Mesendoderm (in vitro differentiated cells): ENCODE measurements at regions not wholly inside any gene's neighbourhood (a gene's known extent, or its start where the extent isn't known, plus 50 kb on each side); places are given as distances from the start of the nearest gene placed in this dataset.
A peak's percentile ranks its signal among the peaks of the same experiment; 100 is the strongest.

Source experiments
- DNase-seq: peaks from one replicate; pipeline ENCODE4 v3.0.0; 2013
- H2AK5ac ChIP-seq: 2 replicates; pipeline ENCODE4 v1.6.1; 2013; ENCODE audit warnings: low read length, inconsistent platforms
- H2BK120ac ChIP-seq: 2 replicates; pipeline ENCODE4 v1.6.1; 2013; ENCODE audit warnings: low read depth, mild to moderate bottlenecking, low read length, moderate library complexity, mixed read lengths
- H2BK15ac ChIP-seq: replicated peaks from 2 replicates; pipeline ENCODE4 v1.6.1; 2013; ENCODE audit warnings: low read depth, mild to moderate bottlenecking, moderate library complexity
- H2BK5ac ChIP-seq: 2 replicates; pipeline ENCODE4 v1.6.1; 2013; ENCODE audit warnings: low read length, inconsistent platforms
- H3K18ac ChIP-seq: 2 replicates; pipeline ENCODE4 v1.6.1; 2013; ENCODE audit warnings: mild to moderate bottlenecking, low read length, mixed read lengths
- H3K23ac ChIP-seq: one replicate; pipeline ENCODE4 v1.6.1; 2013; ENCODE audit warnings: low read length
- H3K27ac ChIP-seq: 2 replicates; pipeline ENCODE4 v1.5.1; 2013; ENCODE audit warnings: low read depth, mild to moderate bottlenecking, inconsistent platforms, low read length, moderate library complexity
- H3K27me3 ChIP-seq: 2 replicates; pipeline ENCODE4 v1.6.1; 2013; ENCODE audit warnings: low read length, control low read depth, mild to moderate bottlenecking, inconsistent platforms; ENCODE audit not compliant: insufficient read depth, poor library complexity
- H3K36me3 ChIP-seq: 2 replicates; pipeline ENCODE4 v1.6.1; 2013; ENCODE audit warnings: low read length, inconsistent platforms; ENCODE audit not compliant: control insufficient read depth, insufficient read depth
- H3K4ac ChIP-seq: one replicate; pipeline ENCODE4 v1.6.1; 2013; ENCODE audit warnings: low read depth, mild to moderate bottlenecking, low read length, moderate library complexity
- H3K4me1 ChIP-seq: 2 replicates; pipeline ENCODE4 v1.6.1; 2013; ENCODE audit warnings: low read depth, low read length, inconsistent platforms; ENCODE audit not compliant: control insufficient read depth
- H3K4me2 ChIP-seq: 2 replicates; pipeline ENCODE4 v1.6.1; 2013; ENCODE audit warnings: low read length
- H3K4me3 ChIP-seq: 2 replicates; pipeline ENCODE4 v1.5.1; 2013; ENCODE audit warnings: mild to moderate bottlenecking, low read length
- H3K56ac ChIP-seq: one replicate; pipeline ENCODE4 v1.6.1; 2013; ENCODE audit warnings: low read length
- H3K79me1 ChIP-seq: 2 replicates; pipeline ENCODE4 v1.6.1; 2013; ENCODE audit warnings: low read length, inconsistent platforms
- H3K79me2 ChIP-seq: 2 replicates; pipeline ENCODE4 v1.6.1; 2013; ENCODE audit warnings: mild to moderate bottlenecking, low read length; ENCODE audit not compliant: control insufficient read depth, insufficient read depth
- H3K9ac ChIP-seq: 2 replicates; pipeline ENCODE4 v1.6.1; 2013; ENCODE audit warnings: low read length, inconsistent platforms
- H4K5ac ChIP-seq: one replicate; pipeline ENCODE4 v1.6.1; 2013; ENCODE audit warnings: low read length
- H4K8ac ChIP-seq: one replicate; pipeline ENCODE4 v1.6.1; 2013; ENCODE audit warnings: low read depth, mild to moderate bottlenecking, control low read depth, low read length, moderate library complexity
- WGBS: extraction: QIAGEN DNeasy Blood & Tissue Kit; methylation state at CpG from one replicate; pipeline ENCODE4 v1.1.7; 2013; ENCODE audit warnings: low lambda C conversion rate, missing lambda C conversion rate; ENCODE audit not compliant: insufficient coverage; ENCODE audit errors: extremely low coverage; 5-methylcytosine and 5-hydroxymethylcytosine counted together

DNA sequence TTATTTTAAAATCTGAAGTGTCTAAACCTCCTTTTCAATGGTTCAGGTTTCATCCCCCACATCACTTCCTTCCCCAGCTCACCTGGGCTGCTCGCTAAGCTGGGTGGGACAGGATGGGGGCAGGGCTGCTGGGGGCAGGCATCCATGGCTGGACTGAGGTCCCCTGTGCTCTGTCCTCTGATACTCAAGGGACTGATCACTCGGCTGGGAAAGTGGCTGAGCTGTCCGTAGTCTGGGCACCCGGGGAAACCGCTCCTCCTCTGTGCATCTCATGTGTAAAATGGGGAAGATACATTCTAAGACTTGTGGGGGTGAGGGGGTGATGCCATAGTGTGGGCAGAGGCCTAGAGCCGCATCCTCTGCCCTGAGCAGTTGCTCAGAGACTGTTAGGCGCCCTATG is 411.2 kb downstream of the MATN1 start:
- H3K4me1 ChIP-seq, result no peaks in the 10 kb centered on the region
- H3K36me3 ChIP-seq, result no peaks in the 10 kb centered on the region
- H3K79me1 ChIP-seq, result no peaks in the 10 kb centered on the region
- DNase-seq, result no peak
- H2AK5ac ChIP-seq, result no peak overlapping the region
- no peak overlapping the region for H2BK120ac ChIP-seq
- H4K5ac ChIP-seq, result no peak overlapping the region
- H3K4me2 ChIP-seq, result no peak overlapping the region
- no peak overlapping the region for H3K4me3 ChIP-seq
- WGBS, result no CpG with 5 or more reads among the region's 7 CpGs
- H3K27ac ChIP-seq, result no peak overlapping the region
- no peak overlapping the region for H3K9ac ChIP-seq
- H3K18ac ChIP-seq, result no peak overlapping the region
- H3K79me2 ChIP-seq, result no peaks in the 10 kb centered on the region
- H3K27me3 ChIP-seq, result no peaks in the 10 kb centered on the region
- no peak overlapping the region for H3K56ac ChIP-seq
- H4K8ac ChIP-seq, result no peak overlapping the region
- H3K4ac ChIP-seq, result no peak overlapping the region
- no peak overlapping the region for H3K23ac ChIP-seq
- no peak overlapping the region for H2BK5ac ChIP-seq
- no peak overlapping the region for H2BK15ac ChIP-seq

GRCh38 chr1:30311749-30312148 is 411.6 kb downstream of the MATN1 start:
- Histone ChIP-seq H3K18ac (no peak overlapping the region), H3K36me3 (no peaks in the 10 kb centered on the region), H2BK15ac (no peak overlapping the region), H3K79me1 (no peaks in the 10 kb centered on the region), H3K56ac (peak overlapping the region; percentile 19), H2BK5ac (no peak overlapping the region), H3K4me1 (no peaks in the 10 kb centered on the region), H2AK5ac (no peak overlapping the region), H4K8ac (no peak overlapping the region), H3K27ac (no peak overlapping the region), H2BK120ac (no peak overlapping the region), H3K23ac (no peak overlapping the region), H3K9ac (no peak overlapping the region), H3K4me3 (no peak overlapping the region), H3K4me2 (no peak overlapping the region), H3K79me2 (no peaks in the 10 kb centered on the region), H4K5ac (no peak overlapping the region), H3K4ac (no peak overlapping the region), H3K27me3 (no peaks in the 10 kb centered on the region)
- WGBS, result no CpG with 5 or more reads among the region's 1 CpG
- DNase-seq, result no peak

GRCh38 chr1:30310966-30311742 is 412.2 kb downstream of the MATN1 start:
- no CpG with 5 or more reads among the region's 11 CpGs for WGBS
- Histone ChIP-seq H3K4me2 (no peak overlapping the region), H2AK5ac (no peak overlapping the region), H3K56ac (no peak overlapping the region), H3K27me3 (no peaks in the 10 kb centered on the region), H3K4ac (no peak overlapping the region), H3K4me3 (no peak overlapping the region), H3K4me1 (no peaks in the 10 kb centered on the region), H3K79me2 (no peaks in the 10 kb centered on the region), H3K36me3 (no peaks in the 10 kb centered on the region), H4K8ac (no peak overlapping the region), H2BK5ac (no peak overlapping the region), H3K27ac (no peak overlapping the region), H2BK120ac (no peak overlapping the region), H3K18ac (no peak overlapping the region), H3K9ac (no peak overlapping the region), H2BK15ac (no peak overlapping the region), H3K79me1 (no peaks in the 10 kb centered on the region), H3K23ac (no peak overlapping the region), H4K5ac (no peak overlapping the region)
- DNase-seq, result no peak

- Histone ChIP-seq H3K4me1 (no peaks in the 10 kb centered on the region), H2BK15ac (no peak overlapping the region), H3K79me1 (no peaks in the 10 kb centered on the region), H4K8ac (no peak overlapping the region), H2BK120ac (no peak overlapping the region), H3K4me3 (no peak overlapping the region), H4K5ac (no peak overlapping the region), H2BK5ac (no peak overlapping the region), H3K36me3 (no peaks in the 10 kb centered on the region), H3K9ac (no peak overlapping the region), H3K4me2 (no peak overlapping the region), H3K56ac (no peak overlapping the region), H3K18ac (no peak overlapping the region), H2AK5ac (no peak overlapping the region), H3K79me2 (no peaks in the 10 kb centered on the region), H3K4ac (no peak overlapping the region), H3K27me3 (no peaks in the 10 kb centered on the region), H3K27ac (no peak overlapping the region), H3K23ac (no peak overlapping the region)
- WGBS, result no CpG with 5 or more reads among the region's 5 CpGs
- DNase-seq, result no peak
Observed at GRCh38 chr1:30307182-30307581, 416.2 kb downstream of the MATN1 start.

DNA sequence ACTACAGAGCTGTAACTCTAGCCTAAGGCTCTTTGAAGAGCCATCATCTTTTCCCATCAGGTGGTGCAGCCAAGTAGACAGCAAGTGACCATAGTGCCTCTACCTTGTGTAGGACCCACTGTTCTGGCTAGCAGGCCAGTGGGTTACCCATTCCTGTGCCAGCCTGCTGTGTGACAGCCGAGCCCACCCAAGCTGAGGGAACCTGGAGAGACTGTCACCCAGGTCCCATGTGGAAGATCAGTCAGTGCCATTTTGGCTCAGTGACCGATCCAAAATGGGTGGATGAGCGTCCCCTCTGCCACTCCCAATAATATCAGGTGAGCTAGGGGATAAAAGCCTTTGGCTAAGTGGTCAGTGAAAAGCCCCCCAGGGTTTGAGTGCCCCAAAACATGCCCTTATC is 417.9 kb downstream of the MATN1 start:
- H2BK5ac ChIP-seq, result no peak overlapping the region
- H3K27me3 ChIP-seq, result no peaks in the 10 kb centered on the region
- no peak overlapping the region for H3K27ac ChIP-seq
- H3K18ac ChIP-seq, result no peak overlapping the region
- no peak overlapping the region for H3K23ac ChIP-seq
- DNase-seq, result no peak
- no peak overlapping the region for H3K4ac ChIP-seq
- no peak overlapping the region for H4K5ac ChIP-seq
- WGBS, result no CpG with 5 or more reads among the region's 3 CpGs
- H3K4me3 ChIP-seq, result no peak overlapping the region
- no peak overlapping the region for H2BK15ac ChIP-seq
- H3K79me2 ChIP-seq, result no peaks in the 10 kb centered on the region
- H3K9ac ChIP-seq, result no peak overlapping the region
- H3K79me1 ChIP-seq, result no peaks in the 10 kb centered on the region
- H3K4me2 ChIP-seq, result no peak overlapping the region
- no peak overlapping the region for H3K56ac ChIP-seq
- H3K4me1 ChIP-seq, result peaks cover 4% of the 10 kb centered on the region
- no peaks in the 10 kb centered on the region for H3K36me3 ChIP-seq
- H4K8ac ChIP-seq, result no peak overlapping the region
- H2BK120ac ChIP-seq, result no peak overlapping the region
- no peak overlapping the region for H2AK5ac ChIP-seq

DNA sequence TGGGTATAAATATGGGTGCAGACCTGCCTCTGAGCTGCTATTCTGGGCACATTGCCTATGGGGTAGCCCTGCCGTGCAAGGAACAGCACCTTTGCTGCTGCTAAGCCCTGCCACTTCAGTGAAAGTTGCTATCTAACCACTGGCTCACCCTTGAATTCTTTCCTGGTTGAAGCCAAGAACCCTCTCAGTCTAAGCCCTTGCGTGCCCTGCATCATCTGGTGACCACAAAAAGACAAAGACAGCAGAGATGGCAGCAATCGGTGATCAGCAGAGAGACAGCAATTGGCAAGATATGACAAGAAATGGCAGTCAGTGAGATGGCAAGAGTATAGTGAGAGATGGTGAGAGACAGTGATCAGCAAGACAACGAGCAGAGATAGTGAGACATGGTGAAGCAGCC is 418.3 kb downstream of the MATN1 start:
- H3K4me3 ChIP-seq, result no peak overlapping the region

More for the DNA sequence above, 418.3 kb downstream of the MATN1 start:
- H3K27me3 ChIP-seq, result no peaks in the 10 kb centered on the region
- no peaks in the 10 kb centered on the region for H3K79me2 ChIP-seq
- H2BK120ac ChIP-seq, result no peak overlapping the region
- H4K5ac ChIP-seq, result no peak overlapping the region
- H3K18ac ChIP-seq, result no peak overlapping the region
- H3K79me1 ChIP-seq, result no peaks in the 10 kb centered on the region
- H4K8ac ChIP-seq, result no peak overlapping the region
- H3K36me3 ChIP-seq, result no peaks in the 10 kb centered on the region
- H2BK15ac ChIP-seq, result no peak overlapping the region
- WGBS, result no CpG with 5 or more reads among the region's 4 CpGs
- H3K27ac ChIP-seq, result no peak overlapping the region
- H3K23ac ChIP-seq, result no peak overlapping the region
- H3K4ac ChIP-seq, result no peak overlapping the region
- peaks cover 4% of the 10 kb centered on the region for H3K4me1 ChIP-seq
- H3K4me2 ChIP-seq, result no peak overlapping the region
- H3K9ac ChIP-seq, result no peak overlapping the region
- no peak for DNase-seq
- H2BK5ac ChIP-seq, result no peak overlapping the region
- H3K56ac ChIP-seq, result no peak overlapping the region
- no peak overlapping the region for H2AK5ac ChIP-seq
